SJCRH30 (cell line): ENCODE measurements at regions not wholly inside any gene's neighbourhood (a gene's known extent, or its start where the extent isn't known, plus 50 kb on each side); places are given as distances from the start of the nearest gene placed in this dataset.

Source experiments
- DNase-seq, 2 experiments: peaks; one replicate each; pipeline ENCODE4 v3.0.0-alpha.2; 2015 to 2020
- H3K27ac ChIP-seq: fragments of 250-450 bp; sonication (Bioruptor Pico); 2 replicates; pipeline ENCODE4 v1.5.1; 2020; ENCODE audit warnings: mild to moderate bottlenecking, moderate library complexity
- H3K27me3 ChIP-seq: fragments of 250-450 bp; sonication (Bioruptor Pico); 2 replicates; pipeline ENCODE4 v1.5.1; 2020; ENCODE audit warnings: mild to moderate bottlenecking, moderate library complexity
- H3K36me3 ChIP-seq: fragments of 250-450 bp; sonication (Bioruptor Pico); 2 replicates; pipeline ENCODE4 v1.5.1; 2020; ENCODE audit warnings: mild to moderate bottlenecking, moderate library complexity
- H3K4me1 ChIP-seq: fragments of 250-450 bp; sonication (Bioruptor Pico); 2 replicates; pipeline ENCODE4 v1.5.1; 2020; ENCODE audit warnings: mild to moderate bottlenecking, moderate library complexity
- H3K4me3 ChIP-seq: fragments of 250-450 bp; sonication (Bioruptor Pico); 2 replicates; pipeline ENCODE4 v1.5.1; 2020; ENCODE audit warnings: mild to moderate bottlenecking, moderate library complexity
- H3K9me3 ChIP-seq: fragments of 250-450 bp; sonication (Bioruptor Pico); replicated peaks from 2 replicates; pipeline ENCODE4 v1.5.1; 2020; ENCODE audit warnings: mild to moderate bottlenecking, moderate library complexity

- Histone ChIP-seq H3K9me3 (no peaks in the 10 kb centered on the region), H3K36me3 (no peaks in the 10 kb centered on the region), H3K4me3 (no peak overlapping the region), H3K27ac (no peak overlapping the region), H3K4me1 (no peaks in the 10 kb centered on the region), H3K27me3 (no peaks in the 10 kb centered on the region)
- no peak for DNase-seq
These were observed 131.3 kb upstream of the CPSF6 start for GRCh38 chr12:69108037-69108436.

DNA sequence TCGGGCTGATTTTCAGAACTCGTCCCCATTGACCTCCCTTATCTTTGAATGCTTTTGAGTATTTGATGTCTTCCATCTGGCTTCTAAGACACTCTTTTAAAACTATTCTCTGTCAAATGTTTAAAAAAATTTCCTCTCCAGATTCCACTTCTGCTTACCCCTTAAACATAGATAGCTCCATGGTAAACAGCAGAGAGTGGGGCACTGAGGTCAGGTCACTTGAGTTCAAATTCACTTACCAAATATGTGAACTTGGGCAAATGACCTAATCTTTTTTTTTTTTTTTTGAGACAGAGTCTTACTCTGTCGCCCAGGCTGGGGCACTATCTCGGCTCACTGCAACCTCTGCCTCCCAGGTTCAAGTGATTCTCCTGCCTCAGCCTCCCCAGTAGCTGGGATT is 126.8 kb upstream of the CPSF6 start:
- Histone ChIP-seq H3K27ac (no peak overlapping the region), H3K4me1 (no peaks in the 10 kb centered on the region), H3K27me3 (no peaks in the 10 kb centered on the region), H3K36me3 (no peaks in the 10 kb centered on the region), H3K9me3 (no peaks in the 10 kb centered on the region), H3K4me3 (no peak overlapping the region)
- no peak for DNase-seq

- DNase-seq: no peak
- no peak overlapping the region for H3K4me3 ChIP-seq
- H3K27ac ChIP-seq: no peak overlapping the region
- H3K9me3 ChIP-seq: no peaks in the 10 kb centered on the region
- H3K36me3 ChIP-seq: no peaks in the 10 kb centered on the region
- H3K27me3 ChIP-seq: no peaks in the 10 kb centered on the region
- H3K4me1 ChIP-seq: no peaks in the 10 kb centered on the region
These were observed 124.3 kb upstream of the CPSF6 start for GRCh38 chr12:69115099-69115498.

DNA sequence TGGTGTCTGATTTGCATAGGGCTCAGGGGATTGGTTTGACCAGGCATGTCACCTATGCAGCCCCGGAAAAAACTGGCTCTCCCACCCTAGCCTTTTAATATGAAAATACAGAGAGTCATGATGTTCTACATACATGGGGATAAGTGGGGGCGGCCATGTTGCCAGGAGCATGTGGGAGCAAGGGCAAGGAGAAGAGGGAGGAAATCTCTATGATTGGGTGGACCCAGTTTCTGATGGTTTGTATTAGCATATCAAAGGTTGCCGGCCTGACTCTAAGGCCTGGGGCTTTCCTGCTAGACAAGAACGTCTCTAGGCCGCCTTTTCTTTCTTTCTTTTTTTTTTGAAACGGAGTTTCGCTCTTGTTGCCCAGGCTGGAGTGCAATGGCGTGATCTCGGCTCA is 123.4 kb upstream of the CPSF6 start:
- no peak for DNase-seq
- Histone ChIP-seq H3K27me3 (no peaks in the 10 kb centered on the region), H3K27ac (no peak overlapping the region), H3K4me1 (no peaks in the 10 kb centered on the region), H3K36me3 (no peaks in the 10 kb centered on the region), H3K9me3 (no peaks in the 10 kb centered on the region), H3K4me3 (no peak overlapping the region)

GRCh38 chr12:69117566-69118266 is 121.7 kb upstream of the CPSF6 start:
- Histone ChIP-seq H3K9me3 (no peaks in the 10 kb centered on the region), H3K4me3 (no peak overlapping the region), H3K27me3 (no peaks in the 10 kb centered on the region), H3K36me3 (no peaks in the 10 kb centered on the region), H3K27ac (no peak overlapping the region), H3K4me1 (no peaks in the 10 kb centered on the region)
- DNase-seq: no peak

DNA sequence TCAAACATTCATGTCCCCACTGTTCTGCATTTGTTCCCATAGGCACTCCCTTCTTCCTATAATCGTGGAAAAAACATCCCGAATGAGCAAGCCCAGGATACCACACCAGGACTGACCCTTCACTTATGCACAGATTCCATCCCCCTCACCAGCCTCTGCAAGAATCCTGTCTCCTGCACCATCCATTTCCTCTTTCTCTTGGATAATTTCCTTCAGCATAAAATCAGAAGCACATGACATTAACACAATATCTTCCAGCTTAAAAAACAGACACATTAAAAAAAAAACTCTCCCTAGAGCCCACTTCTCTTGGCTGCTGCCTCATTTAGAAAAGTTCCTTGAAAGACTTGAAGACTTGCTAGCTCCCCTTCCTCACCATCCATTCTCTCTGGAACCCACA is 120.9 kb upstream of the CPSF6 start:
- Histone ChIP-seq H3K4me1 (no peaks in the 10 kb centered on the region), H3K36me3 (no peaks in the 10 kb centered on the region), H3K4me3 (no peak overlapping the region), H3K27ac (no peak overlapping the region), H3K9me3 (no peaks in the 10 kb centered on the region), H3K27me3 (no peaks in the 10 kb centered on the region)
- no peak for DNase-seq

DNA sequence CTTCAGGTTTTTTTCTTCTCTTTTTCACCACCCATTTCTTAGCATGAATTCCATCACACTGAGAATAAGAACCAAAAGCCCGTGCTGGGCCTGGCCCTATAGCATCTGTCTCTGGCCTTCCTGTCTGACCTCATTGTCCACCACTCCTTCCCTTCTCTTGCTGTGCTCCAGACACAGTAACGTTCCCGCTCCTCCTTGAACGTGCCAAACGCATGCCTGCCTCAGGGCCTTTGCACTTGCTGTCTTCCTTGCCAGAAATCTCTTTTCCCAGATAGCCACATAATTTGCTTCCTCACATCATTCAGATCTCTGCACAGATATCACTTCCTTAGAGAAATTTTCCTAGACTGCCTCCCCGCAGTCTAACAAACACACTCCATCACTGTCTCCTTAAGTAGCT is 119.6 kb upstream of the CPSF6 start:
- DNase-seq: no peak
- H3K4me1 ChIP-seq: no peaks in the 10 kb centered on the region
- H3K36me3 ChIP-seq: no peaks in the 10 kb centered on the region
- no peak overlapping the region for H3K27ac ChIP-seq
- no peaks in the 10 kb centered on the region for H3K9me3 ChIP-seq
- no peaks in the 10 kb centered on the region for H3K27me3 ChIP-seq
- H3K4me3 ChIP-seq: no peak overlapping the region

DNA sequence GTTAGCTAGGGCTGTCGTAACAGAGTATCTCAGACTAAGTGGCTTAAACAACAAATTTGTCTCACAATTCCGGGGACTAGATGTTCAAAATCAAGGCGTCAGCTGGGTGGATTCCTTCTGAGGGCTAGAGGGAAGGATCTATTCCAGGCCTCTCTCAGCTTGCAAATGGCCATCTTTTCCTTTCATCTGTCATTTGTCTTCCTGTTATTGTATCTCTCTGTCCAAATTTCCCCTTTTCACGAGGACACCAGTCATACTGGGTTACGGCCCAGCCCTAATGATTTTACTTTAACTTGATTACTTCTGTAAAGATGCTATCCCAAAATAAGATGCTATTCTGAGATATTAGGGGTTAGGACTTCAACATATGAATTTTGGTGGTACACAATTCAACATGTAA is 119.0 kb upstream of the CPSF6 start:
- no peak overlapping the region for H3K27ac ChIP-seq
- H3K9me3 ChIP-seq: no peaks in the 10 kb centered on the region
- no peaks in the 10 kb centered on the region for H3K4me1 ChIP-seq
- H3K27me3 ChIP-seq: no peaks in the 10 kb centered on the region
- no peaks in the 10 kb centered on the region for H3K36me3 ChIP-seq
- DNase-seq: no peak
- H3K4me3 ChIP-seq: no peak overlapping the region

DNA sequence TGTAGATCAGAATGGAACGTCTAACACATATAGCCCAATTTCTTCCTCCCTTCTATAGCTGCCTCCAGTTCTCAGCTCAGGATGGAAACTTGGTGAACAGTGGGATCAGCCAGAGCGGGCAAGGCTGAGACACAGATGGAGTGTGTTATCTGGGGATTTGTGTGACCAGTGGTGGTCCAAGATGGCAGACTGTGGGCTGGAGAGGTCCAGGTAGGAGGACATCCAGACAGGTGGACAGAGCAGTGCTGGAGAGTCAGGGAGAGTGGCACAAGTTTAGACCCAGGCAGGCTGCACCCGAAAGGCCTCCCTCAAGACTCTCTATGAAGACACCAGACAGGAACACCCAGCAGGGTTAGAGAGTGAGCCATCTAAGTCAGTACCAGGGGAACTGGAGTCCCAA is 116.1 kb upstream of the CPSF6 start:
- H3K4me1 ChIP-seq: no peaks in the 10 kb centered on the region
- DNase-seq: no peak
- H3K27me3 ChIP-seq: 0 out of 2 replicates have a peak, but pooled peaks cover 5% of the 10 kb centered on the region
- no peak overlapping the region for H3K27ac ChIP-seq
- H3K9me3 ChIP-seq: no peaks in the 10 kb centered on the region
- no peak overlapping the region for H3K4me3 ChIP-seq
- H3K36me3 ChIP-seq: no peaks in the 10 kb centered on the region

- Histone ChIP-seq H3K4me3 (no peak overlapping the region), H3K4me1 (no peaks in the 10 kb centered on the region), H3K27ac (no peak overlapping the region), H3K9me3 (no peaks in the 10 kb centered on the region), H3K36me3 (no peaks in the 10 kb centered on the region), H3K27me3 (0 out of 2 replicates have a peak, but pooled peaks cover 5% of the 10 kb centered on the region)
- DNase-seq: no peak
These were observed 115.3 kb upstream of the CPSF6 start for GRCh38 chr12:69123919-69124638.

- no peaks in the 10 kb centered on the region for H3K36me3 ChIP-seq
- no peaks in the 10 kb centered on the region for H3K9me3 ChIP-seq
- H3K4me1 ChIP-seq: no peaks in the 10 kb centered on the region
- H3K27me3 ChIP-seq: 0 out of 2 replicates have a peak, but pooled peaks cover 5% of the 10 kb centered on the region
- no peak overlapping the region for H3K4me3 ChIP-seq
- no peak for DNase-seq
- H3K27ac ChIP-seq: no peak overlapping the region
These were observed 110.4 kb upstream of the CPSF6 start for GRCh38 chr12:69129017-69129416.

- Histone ChIP-seq H3K36me3 (no peaks in the 10 kb centered on the region), H3K4me1 (no peaks in the 10 kb centered on the region), H3K27ac (no peak overlapping the region), H3K4me3 (no peak overlapping the region), H3K9me3 (no peaks in the 10 kb centered on the region), H3K27me3 (0 out of 2 replicates have a peak, but pooled peaks cover 5% of the 10 kb centered on the region)
- no peak for DNase-seq
These were observed 109.8 kb upstream of the CPSF6 start for GRCh38 chr12:69129564-69129963.

DNA sequence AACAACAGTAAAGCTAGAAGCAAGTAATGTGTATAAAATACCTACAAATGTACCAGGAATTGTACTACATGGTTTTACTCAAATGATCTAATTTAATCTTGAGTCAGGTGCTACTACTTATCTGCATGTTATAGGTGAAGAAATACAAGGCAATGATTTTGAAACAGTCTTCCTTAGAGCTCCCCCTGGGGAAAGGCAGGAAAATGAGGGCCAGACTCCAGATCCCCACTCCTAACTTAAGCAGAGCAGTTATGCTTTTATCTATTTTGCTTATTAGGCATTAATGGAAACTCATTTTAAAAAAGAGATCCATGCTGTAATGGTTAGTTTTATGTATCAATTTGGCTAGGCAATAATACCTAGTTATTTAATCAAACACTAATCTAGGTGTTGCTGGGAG is 109.3 kb upstream of the CPSF6 start:
- DNase-seq: no peak
- H3K9me3 ChIP-seq: no peaks in the 10 kb centered on the region
- no peaks in the 10 kb centered on the region for H3K4me1 ChIP-seq
- no peak overlapping the region for H3K27ac ChIP-seq
- no peaks in the 10 kb centered on the region for H3K36me3 ChIP-seq
- H3K27me3 ChIP-seq: 0 out of 2 replicates have a peak, but pooled peaks cover 5% of the 10 kb centered on the region
- H3K4me3 ChIP-seq: no peak overlapping the region

GRCh38 chr12:69131077-69131476 is 108.3 kb upstream of the CPSF6 start:
- H3K4me1 ChIP-seq: no peaks in the 10 kb centered on the region
- no peaks in the 10 kb centered on the region for H3K9me3 ChIP-seq
- no peak overlapping the region for H3K4me3 ChIP-seq
- H3K27me3 ChIP-seq: 0 out of 2 replicates have a peak, but pooled peaks cover 1% of the 10 kb centered on the region
- no peak overlapping the region for H3K27ac ChIP-seq
- no peaks in the 10 kb centered on the region for H3K36me3 ChIP-seq
- DNase-seq: no peak

- Histone ChIP-seq H3K27me3 (no peaks in the 10 kb centered on the region), H3K27ac (no peak overlapping the region), H3K36me3 (no peaks in the 10 kb centered on the region), H3K4me3 (no peak overlapping the region), H3K9me3 (no peaks in the 10 kb centered on the region), H3K4me1 (no peaks in the 10 kb centered on the region)
- DNase-seq: no peak
These were observed 102.3 kb upstream of the CPSF6 start for GRCh38 chr12:69136931-69137613.
